SW480 (cell line): ENCODE measurements at regions not wholly inside any gene's neighbourhood (a gene's known extent, or its start where the extent isn't known, plus 50 kb on each side); places are given as distances from the start of the nearest gene placed in this dataset.
A peak's percentile ranks its signal among the peaks of the same experiment; 100 is the strongest.

Source experiments
- DNase-seq: peaks from one replicate; pipeline ENCODE4 v3.0.0-alpha.2; 2016; ENCODE audit warnings: low spot score

GRCh38 chr11:110830747-110831146 is 118.5 kb upstream of the ARHGAP20 start:
- DNase-seq: no peak

DNA sequence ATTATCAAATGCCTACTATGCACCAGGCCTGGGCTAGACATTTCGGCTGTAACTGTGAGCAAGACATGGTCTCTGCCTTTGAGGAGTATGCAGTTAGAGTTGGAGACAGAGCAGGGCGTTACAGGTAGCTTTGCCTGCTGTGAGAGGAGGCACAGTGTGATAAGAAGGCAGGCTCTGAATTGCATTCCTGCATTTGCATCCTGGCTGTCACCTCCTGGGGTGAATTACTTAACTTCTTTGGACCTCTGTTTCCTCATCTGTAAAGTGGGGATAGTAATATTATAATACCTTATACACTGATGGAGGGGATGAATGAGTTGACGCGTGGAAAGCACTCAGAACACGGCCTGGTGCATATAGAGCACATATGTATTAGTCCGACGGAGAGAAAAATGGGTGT is 118.1 kb upstream of the ARHGAP20 start:
- no peak for DNase-seq

GRCh38 chr11:110829873-110830272 is 117.6 kb upstream of the ARHGAP20 start:
- DNase-seq: no peak

DNA sequence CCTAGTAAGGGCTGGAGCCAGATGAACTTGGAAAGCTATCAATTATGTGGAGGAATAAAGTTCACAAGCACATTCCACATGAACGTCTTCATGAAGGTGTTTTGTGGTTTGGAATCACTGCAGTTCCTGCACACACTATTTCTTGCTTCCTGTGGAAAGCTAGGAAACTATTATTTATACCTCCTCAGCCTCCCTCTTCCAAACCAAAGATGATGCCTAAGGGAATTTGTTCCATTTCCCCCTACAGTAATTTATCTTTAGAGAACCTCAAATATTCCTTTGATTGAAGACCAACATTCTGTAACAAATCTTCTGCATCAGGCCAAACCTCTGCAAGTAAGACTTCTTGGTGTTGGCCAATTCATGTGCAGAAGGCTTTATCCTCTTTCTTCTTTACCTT is 115.8 kb upstream of the ARHGAP20 start:
- DNase-seq: no peak

DNA sequence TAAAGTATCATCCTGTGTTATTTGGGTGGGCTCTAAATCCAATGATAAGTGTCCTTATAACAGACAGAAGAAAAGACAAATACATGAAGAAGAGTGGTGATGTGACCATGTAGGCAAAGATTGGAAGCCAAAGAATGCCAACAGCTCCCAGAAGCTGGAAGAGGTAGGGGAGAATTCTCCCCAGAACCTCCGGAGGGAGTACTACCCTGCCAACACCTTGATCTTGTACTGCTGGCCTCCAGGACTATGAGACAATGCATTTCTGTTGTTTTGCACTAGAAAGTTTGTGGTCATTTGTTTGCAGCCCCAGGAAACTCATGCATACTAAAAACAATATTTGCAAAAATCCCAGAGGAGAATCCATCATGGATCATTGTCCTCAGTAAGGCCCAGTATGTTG is 115.0 kb upstream of the ARHGAP20 start:
- no peak for DNase-seq

GRCh38 chr11:110824912-110825620 is 112.8 kb upstream of the ARHGAP20 start:
- no peak for DNase-seq

DNA sequence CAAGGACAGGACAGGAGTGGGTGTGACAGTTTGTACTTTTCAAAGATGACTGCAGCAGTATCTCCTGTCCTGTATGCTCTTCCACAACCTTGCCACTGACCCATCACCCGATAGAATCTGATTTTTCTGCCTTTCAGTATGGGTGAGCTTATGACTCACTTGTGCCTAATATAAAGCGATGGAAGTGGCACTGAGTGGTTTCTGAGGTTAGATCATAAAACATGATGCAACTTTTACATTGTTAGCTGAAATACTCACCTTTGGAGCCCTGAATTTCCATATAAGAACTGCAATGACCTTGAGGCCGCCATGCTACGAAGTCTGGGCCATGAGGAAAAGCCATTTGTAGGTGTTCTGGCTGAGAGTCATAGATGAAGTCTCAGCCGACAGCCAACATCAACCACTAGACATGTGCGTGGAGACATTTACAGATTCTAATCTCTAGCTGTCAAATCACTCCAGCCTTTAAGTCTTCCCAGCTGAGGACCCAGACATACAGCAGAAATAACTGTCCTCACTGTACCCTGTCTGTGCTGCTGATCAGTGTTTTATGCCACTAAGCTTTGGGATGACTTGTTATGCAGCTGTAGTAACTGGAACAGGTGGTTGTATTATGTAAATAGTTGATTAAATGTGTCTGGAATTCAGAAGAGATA is 105.9 kb upstream of the ARHGAP20 start:
- peak; percentile 94 for DNase-seq

- no peak for DNase-seq
These were observed 100.0 kb upstream of the ARHGAP20 start for GRCh38 chr11:110812086-110812733.

DNA sequence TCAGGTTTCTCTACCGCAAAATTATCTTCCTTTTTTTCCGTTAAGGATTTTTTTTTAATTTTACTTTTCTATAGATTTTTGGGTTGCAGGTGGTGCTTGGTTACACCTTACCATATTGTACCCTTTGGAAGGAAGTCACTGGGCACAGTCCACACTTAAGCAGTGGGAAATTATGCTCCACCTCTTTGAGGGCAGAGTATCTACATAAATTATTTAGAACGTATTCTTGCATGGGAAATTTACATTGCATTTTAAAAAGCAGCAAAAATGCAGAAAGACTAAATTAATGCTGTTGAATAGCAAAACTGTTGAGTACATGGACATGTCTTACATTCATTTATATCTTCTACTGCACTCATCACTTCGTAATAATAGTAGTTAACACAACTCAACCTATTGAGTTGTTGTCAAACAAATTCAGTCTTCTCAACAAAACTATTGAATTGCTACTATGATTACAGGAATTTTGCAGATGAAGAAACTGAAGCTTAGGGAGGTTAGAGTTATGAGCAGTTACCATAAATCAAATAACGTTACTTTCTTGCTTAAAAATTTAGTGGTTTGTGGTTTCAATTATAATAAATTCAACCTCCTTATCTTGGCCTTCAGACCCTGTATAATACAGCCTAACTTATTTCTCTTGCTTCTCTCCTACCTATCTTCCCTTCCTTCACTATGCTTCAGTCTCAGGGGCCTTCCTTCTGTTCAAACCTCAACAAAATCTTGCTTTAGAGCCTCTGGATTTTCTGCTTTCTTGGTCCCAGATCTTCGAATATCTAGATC is 97.4 kb upstream of the ARHGAP20 start:
- no peak for DNase-seq

- DNase-seq: no peak
These were observed 96.0 kb upstream of the ARHGAP20 start for GRCh38 chr11:110808248-110808647.

DNA sequence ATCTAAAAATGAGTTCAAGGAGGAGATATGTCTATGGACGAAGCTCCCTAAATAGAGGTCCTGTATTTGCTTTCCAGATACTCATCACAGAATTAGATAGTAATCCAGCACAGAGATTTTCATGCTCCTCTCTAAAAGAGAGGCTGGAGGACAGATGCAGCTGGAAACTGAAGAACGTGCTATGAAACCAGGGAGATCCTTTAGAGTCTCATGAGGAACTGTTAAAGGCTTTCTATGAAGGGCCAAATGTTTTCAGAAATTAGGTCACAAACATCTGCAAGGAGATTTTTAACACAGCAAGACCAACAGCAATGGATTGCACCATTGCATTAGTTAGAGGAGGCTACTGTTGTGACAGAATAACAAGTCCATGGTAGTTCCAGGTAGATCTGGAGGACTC is 95.6 kb upstream of the ARHGAP20 start:
- DNase-seq: no peak

DNA sequence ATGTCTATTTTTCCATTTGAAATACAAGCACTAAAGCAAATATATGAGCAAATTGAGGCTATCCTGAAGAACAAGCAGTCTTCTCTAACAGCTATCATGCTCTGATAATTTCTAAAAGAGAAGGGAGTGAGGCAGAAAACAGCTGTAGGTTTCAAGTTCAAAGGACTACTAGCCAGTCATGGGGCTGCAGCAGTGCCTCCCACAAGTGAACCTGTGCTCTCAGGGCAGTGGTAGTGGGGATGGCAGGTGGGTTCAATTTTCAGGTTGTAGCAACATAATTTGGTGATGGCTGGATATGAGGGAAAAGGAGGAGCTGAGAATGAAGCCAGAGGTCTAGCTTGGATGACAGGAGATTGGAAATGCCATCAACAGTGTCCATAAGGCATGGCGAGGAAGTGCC is 93.5 kb upstream of the ARHGAP20 start:
- DNase-seq: no peak

DNA sequence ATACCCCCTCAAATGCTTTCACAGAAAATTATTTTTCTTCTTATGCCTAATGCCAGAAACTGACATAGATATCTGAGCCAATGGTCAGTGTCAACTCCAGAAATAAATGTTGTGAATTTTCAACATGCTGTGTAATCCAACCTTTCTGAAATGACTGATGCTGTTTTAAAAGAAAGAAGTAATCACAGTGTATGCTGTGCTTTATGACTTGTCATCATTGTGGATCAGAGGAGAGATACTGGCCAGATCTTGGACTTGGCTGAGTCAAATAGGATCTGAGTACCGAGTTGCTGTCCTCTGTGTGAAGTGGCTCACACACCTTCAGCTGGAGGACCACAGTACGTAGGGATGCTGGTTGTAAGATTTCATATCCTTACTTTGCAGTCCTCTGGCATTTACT is 89.9 kb upstream of the ARHGAP20 start:
- DNase-seq: no peak

DNA sequence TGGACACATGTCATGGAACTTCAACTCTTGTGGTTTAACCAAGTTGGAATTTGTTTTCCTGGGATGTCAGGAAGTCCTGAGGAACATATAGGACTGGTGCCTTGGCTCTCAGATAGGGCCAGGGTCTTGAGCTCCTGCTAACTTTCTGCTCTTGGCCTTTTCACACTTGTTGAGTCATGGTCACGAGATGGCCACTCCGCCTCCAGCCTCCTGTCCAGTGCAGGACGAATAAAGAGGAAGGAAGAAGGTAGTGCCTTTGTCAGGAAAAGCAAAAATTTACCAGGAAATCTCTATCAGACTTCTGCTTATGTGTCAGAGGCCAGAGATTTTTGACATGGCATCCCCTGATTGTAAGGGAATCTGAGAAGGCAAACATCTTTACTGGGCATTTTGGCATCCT is 89.1 kb upstream of the ARHGAP20 start:
- no peak for DNase-seq

DNA sequence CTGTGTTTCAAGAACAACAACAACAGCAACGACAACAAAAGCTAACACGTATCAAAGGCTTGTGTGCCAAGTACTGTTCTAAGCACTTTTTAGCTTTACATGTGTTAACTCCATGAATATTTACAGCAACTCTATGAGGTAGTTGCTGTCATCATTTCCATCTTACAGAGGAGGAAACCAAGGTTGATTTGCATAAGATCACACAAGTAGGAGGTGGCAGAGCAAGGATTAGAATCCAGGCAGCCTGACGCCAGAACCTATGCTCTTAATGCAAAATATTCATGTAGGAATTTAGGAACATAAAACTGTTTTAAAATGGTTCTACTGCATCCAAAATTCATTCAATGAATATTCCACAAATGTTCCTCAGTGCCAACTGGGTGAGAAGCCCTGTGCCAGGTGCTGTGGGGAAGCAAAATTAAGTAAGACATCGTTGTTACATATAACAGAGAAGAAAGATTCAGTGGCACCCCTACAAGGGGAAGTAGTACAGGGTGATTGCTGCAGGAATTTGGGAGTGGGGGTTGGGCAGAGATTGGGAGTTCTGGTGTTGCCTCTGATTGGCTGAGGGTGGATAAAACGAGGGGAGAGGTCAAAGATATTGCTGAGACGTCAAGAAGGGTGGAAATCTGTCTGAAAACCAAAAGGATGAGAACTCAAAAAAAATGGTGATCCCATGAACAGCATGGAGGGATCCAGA is 86.1 kb upstream of the ARHGAP20 start:
- no peak for DNase-seq

- no peak for DNase-seq
These were observed 85.2 kb upstream of the ARHGAP20 start for GRCh38 chr11:110797453-110797852.

- no peak for DNase-seq
These were observed 82.9 kb upstream of the ARHGAP20 start for GRCh38 chr11:110795112-110795624.

DNA sequence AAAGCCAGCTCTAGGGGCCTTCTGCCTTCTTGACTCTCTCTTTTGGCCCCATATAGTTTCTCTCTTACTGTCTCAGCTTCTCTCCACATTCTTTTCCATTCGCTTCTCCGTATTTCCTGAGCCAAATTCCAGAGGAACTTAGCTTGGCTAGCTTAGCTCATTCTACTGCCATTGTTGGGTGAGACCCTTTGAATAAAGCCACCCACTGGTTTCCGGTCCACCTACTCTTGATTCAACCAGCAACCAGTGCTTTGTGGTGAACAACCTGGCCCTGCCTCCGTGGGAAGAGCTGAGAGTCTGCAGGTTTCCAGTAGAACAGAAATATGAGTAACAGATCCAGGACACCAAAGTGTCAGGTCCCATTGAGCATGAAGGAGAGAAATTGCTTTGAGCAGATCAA is 81.3 kb upstream of the ARHGAP20 start:
- DNase-seq: no peak

DNA sequence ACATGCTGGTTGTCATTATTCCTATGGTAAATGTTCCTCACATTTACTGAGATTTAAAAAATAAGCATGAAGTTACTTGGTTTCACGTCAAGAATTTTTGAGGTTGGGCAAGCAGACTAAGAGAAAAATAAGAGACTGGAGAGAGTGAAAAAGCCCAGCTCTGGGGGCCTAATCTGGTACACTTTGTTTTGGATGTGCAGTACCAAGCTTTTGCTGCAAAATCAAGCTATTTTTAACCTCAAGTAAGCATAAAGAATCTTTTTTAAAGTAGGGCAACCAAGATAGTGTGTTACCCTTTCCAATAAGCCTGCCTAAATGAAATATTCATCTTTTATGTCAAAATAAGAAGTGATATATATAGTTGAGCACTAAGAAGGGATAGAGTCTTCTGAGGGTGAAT is 79.4 kb upstream of the ARHGAP20 start:
- DNase-seq: no peak

DNA sequence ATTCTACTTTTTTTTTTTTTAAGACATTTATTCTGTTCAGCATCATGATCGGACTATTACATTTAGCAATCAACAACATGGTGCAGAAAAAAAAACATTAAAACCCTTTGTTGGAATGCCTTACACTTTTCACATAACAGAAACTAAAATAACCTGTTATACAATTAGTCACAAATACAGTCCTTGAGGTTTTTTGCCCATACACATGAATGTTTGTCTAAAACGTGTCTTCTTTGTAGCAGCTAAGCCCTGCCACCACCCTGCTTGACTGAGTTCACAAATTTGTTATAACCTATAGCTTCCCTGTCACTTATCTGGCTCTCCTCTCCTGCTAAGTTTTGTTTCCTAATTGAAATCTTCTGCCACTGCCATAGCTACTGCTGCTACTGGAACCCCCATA is 75.4 kb upstream of the ARHGAP20 start:
- DNase-seq: no peak

DNA sequence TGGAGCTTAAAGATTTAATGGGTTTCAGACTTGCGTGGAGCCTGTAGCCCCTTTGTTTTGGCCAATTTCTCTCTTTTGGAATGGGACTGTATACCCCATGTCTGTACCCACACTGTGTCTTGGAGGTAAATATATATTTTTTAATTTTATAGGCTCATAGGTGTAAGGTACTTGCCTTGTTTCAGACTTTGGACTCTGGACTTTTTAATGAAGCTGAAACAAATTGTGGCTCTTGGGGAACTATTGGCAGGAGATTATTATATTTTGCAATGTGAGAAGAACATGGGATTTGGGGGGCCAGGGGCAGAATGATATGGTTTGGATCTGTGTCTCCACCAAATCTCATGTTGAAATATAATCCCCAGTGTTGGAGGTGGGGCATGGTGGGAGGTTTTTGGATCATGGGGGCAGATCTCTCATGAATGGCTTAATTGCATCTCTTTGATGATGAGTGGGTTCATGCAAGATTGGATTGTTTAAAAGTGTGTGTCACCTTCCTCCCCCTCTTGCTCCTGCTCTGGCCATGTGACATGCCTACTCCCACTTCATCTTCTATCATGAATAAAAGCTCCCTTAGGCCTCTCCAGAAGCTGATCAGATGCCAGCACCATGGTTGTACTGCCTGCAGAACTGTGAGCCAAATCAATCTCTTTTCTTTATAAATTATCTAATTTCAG is 74.1 kb upstream of the ARHGAP20 start:
- no peak for DNase-seq
